HG03520 (cell line): ENCODE measurements at regions not wholly inside any gene's neighbourhood (a gene's known extent, or its start where the extent isn't known, plus 50 kb on each side); places are given as distances from the start of the nearest gene placed in this dataset.

Experiments
- ATAC-seq: cut with Tn5 transposase; IDR thresholded peaks from one replicate; pipeline ENCODE4 v1.9.1; 2021; ENCODE audit warnings: mild to moderate bottlenecking, moderate library complexity; ENCODE audit not compliant: unreplicated experiment

GRCh38 chr4:83870328-83870950 is 334.5 kb downstream of the GPAT3 start:
- ATAC-seq, result no peak

GRCh38 chr4:83866834-83867621 is 331.1 kb downstream of the GPAT3 start:
- ATAC-seq, result no peak

DNA sequence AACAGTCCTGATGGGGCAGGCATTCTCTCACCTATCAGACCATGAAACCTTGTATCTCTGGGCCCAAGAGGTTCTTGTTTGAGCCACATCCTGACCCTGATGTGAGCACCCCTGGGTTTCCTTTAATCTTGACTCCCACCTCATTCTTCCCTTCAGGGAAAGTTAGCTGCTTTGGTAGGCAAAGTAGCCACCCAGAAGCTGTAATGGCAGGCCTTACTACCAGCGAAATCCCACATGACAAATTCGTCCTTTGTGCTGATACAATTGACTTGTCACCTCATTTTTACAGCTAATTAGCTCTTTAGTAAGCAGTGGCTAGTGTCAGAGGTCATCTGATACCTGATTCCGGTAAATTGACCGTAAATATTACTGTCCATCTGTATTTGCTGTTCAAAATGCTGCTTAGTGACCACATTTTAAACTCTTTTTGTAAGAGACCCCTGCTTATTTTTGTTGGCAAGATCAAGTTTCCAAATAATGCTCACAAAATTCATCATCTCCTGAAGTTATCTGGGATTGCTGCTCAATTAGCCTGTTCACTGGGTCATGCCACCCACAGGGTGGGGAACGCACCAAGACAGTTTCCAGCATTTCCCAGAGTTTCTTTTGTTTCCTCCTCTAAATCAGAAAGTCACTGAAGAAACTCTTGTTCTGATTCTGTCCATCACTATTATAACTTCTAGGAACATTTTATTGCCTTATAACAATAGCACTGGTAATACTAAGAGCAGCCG is 329.7 kb downstream of the GPAT3 start:
- ATAC-seq, result no peak

DNA sequence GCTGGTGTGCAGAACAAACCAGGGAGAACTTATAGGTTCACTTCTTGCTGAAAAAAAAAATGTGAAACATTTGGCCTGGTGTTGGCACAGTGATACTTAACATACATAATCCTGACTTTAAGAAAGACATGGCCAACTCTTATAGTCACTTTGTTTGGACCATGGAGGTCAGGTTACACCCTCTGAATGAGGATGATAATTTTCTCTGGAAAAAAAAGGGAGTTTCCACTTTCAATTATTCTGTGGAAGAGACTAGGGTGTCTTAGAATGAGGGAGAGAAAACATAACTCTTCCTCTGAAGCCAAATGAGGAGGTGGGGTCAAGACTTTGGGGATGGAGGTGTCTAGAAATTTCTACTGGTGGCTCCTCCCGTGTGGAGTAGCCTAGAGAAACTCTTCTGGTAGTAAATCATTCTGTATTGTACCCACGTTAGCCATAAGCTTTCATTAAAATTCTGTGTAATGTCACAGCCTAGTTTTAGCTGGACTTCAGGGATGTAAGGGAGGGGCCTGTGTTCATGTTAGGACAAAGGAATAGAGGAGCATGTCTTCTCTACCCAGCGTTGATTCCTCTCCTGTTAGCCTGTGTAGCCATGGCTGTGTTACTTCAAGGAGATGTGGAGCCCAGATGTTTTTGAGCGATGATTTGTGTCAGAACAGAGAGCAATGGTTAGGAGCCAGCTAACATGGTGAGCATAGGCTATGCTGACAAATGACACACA is 328.3 kb downstream of the GPAT3 start:
- ATAC-seq, result no peak

- ATAC-seq, result no peak
Observed at GRCh38 chr4:83862471-83862870, 326.6 kb downstream of the GPAT3 start.

DNA sequence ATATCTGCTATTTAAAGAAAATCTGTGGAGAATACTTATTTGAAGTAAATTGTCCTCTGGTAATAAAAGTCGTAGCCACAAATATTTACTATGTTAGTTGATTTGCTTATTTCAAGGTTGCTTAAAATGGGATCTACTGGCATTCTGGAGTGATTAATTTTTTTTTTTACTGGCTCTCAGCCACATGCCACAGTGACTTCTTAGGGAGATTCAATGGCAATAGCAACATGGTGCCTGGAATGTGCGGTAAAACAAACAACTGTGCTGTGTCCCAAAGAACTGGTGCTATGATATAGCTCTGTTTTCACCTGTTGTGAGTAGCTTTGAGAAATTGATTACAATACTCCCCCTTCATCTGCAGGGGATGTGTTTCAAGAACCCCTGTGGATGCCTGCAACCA is 324.3 kb downstream of the GPAT3 start:
- ATAC-seq, result no peak

DNA sequence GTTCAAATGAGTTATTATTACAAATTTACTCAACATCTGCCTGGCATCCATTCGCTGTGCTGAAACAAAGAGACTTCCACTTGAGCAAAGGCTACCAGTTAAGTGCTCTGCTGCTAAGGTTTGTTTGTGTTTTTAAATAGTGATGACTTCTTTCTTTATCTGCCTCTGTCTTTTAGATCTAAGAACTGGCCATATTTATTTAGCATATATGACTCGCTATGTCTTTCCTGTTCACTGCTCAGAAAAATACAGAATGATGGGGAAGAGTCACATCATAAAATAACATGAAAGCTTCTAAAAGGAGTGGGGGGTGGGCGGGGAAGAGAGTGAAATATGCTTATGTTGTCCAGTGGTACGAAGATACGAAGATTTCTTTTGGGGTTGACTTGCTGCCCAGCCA is 322.2 kb downstream of the GPAT3 start:
- no peak for ATAC-seq

DNA sequence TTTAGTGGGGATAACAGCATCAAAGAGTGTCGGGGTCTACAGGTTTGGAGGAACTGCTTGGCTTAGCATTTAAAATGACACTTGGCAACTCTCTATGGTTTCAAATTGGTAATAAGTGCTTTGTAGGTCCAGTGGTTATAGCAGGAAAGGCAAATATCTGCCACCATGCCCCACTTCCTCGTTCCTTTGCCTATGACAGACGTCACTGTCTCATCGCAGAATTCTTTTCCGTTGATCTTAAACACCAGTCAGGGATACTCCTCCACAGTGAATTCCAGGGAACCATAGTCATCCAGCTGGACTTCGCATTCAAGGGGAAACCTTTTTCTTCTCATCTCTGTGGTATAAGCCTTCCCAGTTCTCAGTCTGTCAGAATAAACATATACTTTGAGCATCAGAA is 319.1 kb downstream of the GPAT3 start:
- ATAC-seq, result no peak

GRCh38 chr4:83852085-83852451 is 316.2 kb downstream of the GPAT3 start:
- ATAC-seq, result no peak

GRCh38 chr4:83851261-83852084 is 315.6 kb downstream of the GPAT3 start:
- no peak for ATAC-seq

- no peak for ATAC-seq
Observed at GRCh38 chr4:83850435-83850834, 314.5 kb downstream of the GPAT3 start.

DNA sequence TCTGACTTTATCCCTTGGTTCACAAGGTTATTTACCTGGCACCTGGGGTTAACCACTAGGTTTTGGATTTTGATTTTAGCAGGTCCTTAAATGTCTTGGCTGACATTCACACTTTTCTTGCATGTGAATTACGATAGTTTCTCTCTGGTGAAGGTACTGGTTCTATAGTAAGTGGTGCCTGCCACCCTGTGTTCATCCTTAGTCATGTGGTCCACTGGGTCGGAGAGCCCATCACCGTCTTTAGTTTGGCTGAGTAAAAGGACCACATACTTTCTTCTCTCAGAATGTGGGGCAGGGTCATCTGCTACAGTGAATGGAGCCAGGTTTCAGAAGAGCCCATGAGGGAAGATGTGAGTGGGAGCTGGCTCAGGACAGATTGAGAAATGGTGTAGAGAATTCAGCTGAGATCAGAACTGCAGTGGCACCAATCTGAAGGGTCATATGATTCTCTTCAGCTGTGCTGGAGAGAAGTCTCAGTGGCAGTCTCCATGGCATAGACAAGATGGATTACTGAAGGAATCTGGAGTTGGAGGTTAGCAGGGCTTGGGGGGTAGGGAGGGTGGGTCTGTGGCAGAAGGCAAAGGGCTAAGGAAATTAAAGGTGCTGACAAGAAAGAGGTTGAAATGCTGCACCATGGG is 310.4 kb downstream of the GPAT3 start:
- ATAC-seq, result no peak

- no peak for ATAC-seq
Observed at GRCh38 chr4:83839615-83840014, 303.7 kb downstream of the GPAT3 start.

DNA sequence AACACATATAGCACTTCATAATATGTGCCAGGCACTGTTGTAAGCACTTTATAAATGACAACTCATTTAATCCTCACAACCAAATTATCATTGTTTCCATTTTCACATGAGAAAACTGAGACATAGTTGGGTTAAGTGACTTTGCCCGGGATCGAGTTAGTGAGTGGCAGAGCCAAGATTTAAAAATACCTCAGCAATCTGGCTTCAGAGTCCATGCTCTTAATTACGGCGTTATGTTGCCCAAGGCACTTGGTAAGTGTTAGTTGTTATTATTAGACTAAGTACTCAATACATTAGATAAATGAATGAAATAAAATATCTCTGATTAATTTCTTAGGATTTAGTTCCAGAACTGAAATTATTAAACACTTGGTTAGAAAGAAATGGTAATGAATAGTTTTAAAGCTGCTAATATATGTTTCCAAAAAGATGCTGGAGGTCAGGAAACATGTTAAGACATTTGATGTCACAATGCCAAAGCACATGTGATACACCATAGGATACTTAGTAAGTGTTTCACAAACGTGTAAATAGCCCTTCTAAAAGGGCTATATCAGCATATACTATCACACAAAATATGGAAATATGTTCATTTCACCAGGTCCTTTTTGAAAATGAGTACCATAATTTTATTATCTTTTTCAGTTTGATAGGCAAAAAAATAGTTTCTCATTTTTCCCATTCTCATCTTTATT is 301.9 kb downstream of the GPAT3 start:
- ATAC-seq, result no peak

DNA sequence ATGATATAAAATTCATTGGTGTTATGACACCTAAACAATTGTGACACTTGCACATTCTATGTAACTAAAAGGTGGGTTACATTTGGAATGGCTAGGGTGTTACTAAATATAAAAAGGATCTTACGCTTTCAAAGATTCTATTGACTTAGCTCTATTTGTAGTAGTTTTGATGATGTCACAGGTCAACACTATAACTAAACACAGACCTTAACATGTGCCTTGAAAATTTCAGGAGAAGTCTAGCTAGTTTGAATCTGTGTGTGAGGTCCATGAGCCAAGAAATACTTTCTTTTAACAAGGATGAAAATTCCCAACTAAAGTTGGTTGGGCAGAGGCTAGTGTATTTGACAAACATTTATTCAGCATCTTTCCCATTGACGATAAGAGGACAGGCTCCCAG is 298.0 kb downstream of the GPAT3 start:
- no peak for ATAC-seq

- ATAC-seq, result no peak
Observed at GRCh38 chr4:83832110-83832825, 296.4 kb downstream of the GPAT3 start.

DNA sequence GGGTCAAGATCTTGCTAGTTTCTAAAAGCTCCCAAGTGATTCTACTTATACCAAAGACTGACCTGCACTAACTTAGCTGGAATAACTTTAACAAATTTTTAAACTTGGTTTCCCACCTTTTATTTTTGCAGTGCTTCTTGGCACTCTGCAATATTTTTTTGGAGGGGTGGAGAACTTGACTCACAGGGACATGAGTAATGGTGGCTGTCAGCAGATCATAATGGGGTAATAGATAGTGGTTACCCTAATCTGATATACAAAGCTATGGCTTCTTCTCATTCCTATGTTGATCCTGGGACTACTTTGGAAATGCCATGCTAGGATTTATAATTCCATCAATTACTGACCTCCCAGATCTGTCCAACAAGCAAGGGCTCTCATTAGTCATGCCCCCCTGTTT is 295.7 kb downstream of the GPAT3 start:
- ATAC-seq, result no peak

- ATAC-seq, result no peak
Observed at GRCh38 chr4:83830138-83830888, 294.4 kb downstream of the GPAT3 start.
